HG02642 (cell line): ENCODE measurements at regions not wholly inside any gene's neighbourhood (a gene's known extent, or its start where the extent isn't known, plus 50 kb on each side); places are given as distances from the start of the nearest gene placed in this dataset.

Experiments
- ATAC-seq: cut with Tn5 transposase; IDR thresholded peaks from one replicate; pipeline ENCODE4 v1.9.1; 2021; ENCODE audit warnings: mild to moderate bottlenecking; ENCODE audit not compliant: unreplicated experiment, poor library complexity

GRCh38 chr9:28925157-28925556 is 1351.9 kb upstream of the C9orf72 start:
- ATAC-seq = no peak

- no peak for ATAC-seq
Measured at GRCh38 chr9:28926306-28926705, 1353.0 kb upstream of the C9orf72 start.

GRCh38 chr9:28927691-28928090 is 1354.4 kb upstream of the C9orf72 start:
- no peak for ATAC-seq

- no peak for ATAC-seq
Measured at GRCh38 chr9:28929433-28929832, 1356.2 kb upstream of the C9orf72 start.

- ATAC-seq = no peak
Measured at GRCh38 chr9:28930766-28931165, 1357.5 kb upstream of the C9orf72 start.

- no peak for ATAC-seq
Measured at GRCh38 chr9:28934111-28934510, 1360.8 kb upstream of the C9orf72 start.

- no peak for ATAC-seq
Measured at GRCh38 chr9:28938981-28939380, 1365.7 kb upstream of the C9orf72 start.

- ATAC-seq = no peak
Measured at GRCh38 chr9:28941856-28942255, 1368.6 kb upstream of the C9orf72 start.

GRCh38 chr9:28942941-28943340 is 1369.7 kb upstream of the C9orf72 start:
- no peak for ATAC-seq

- ATAC-seq = no peak
Measured at GRCh38 chr9:28946648-28947047, 1373.4 kb upstream of the C9orf72 start.

GRCh38 chr9:28951945-28952344 is 1378.7 kb upstream of the C9orf72 start:
- no peak for ATAC-seq

GRCh38 chr9:28956116-28956880 is 1383.0 kb upstream of the C9orf72 start:
- ATAC-seq = no peak

GRCh38 chr9:28960602-28961001 is 1387.3 kb upstream of the C9orf72 start:
- ATAC-seq = no peak

- ATAC-seq = no peak
Measured at GRCh38 chr9:28961623-28962022, 1388.3 kb upstream of the C9orf72 start.

GRCh38 chr9:28967226-28967625 is 1393.9 kb upstream of the C9orf72 start:
- no peak for ATAC-seq

GRCh38 chr9:28970241-28970654 is 1397.0 kb upstream of the C9orf72 start:
- no peak for ATAC-seq

- ATAC-seq = no peak
Measured at GRCh38 chr9:28971881-28972280, 1398.6 kb upstream of the C9orf72 start.

- no peak for ATAC-seq
Measured at GRCh38 chr9:28976250-28976649, 1403.0 kb upstream of the C9orf72 start.

- no peak for ATAC-seq
Measured at GRCh38 chr9:28976684-28977083, 1403.4 kb upstream of the C9orf72 start.

GRCh38 chr9:28981129-28981528 is 1407.8 kb upstream of the C9orf72 start:
- ATAC-seq = no peak

GRCh38 chr9:28981711-28982110 is 1408.4 kb upstream of the C9orf72 start:
- ATAC-seq = no peak

GRCh38 chr9:28984016-28984415 is 1410.7 kb upstream of the C9orf72 start:
- no peak for ATAC-seq
